Gastroesophageal sphincter (tissue), 3 donors: ENCODE measurements at regions not wholly inside any gene's neighbourhood (a gene's known extent, or its start where the extent isn't known, plus 50 kb on each side); places are given as distances from the start of the nearest gene placed in this dataset.

Experiments used
- EP300 ChIP-seq: sonication (generic); formaldehyde crosslinking; IDR thresholded peaks from one replicate; pipeline ENCODE4 v1.6.1; 2017; ENCODE audit warnings: antibody characterized with exemption, mild to moderate bottlenecking
- POLR2A ChIP-seq, 2 donors: fragments of 450-650 bp; IDR thresholded peaks; one replicate each; pipeline ENCODE4 v1.6.1; 2017; ENCODE audit warnings: antibody characterized with exemption in 2 of 2, mild to moderate bottlenecking in 2 of 2, moderate library complexity in 1 of 2
- POLR2AphosphoS5 ChIP-seq: sonication (generic); formaldehyde crosslinking; IDR thresholded peaks from one replicate; pipeline ENCODE4 v1.6.1; 2017; ENCODE audit warnings: antibody characterized with exemption
- TF ChIP-seq, protein P1 (sequence below), 4 experiments: fragments of 200-600 bp in 2 of 4; fragments of 450-650 bp in 2 of 4; sonication (generic) in 1 of 4; IDR thresholded peaks; one replicate each; pipeline ENCODE4 v1.5.1; 2017 to 2019; ENCODE audit warnings: antibody characterized with exemption in 4 of 4, mild to moderate bottlenecking in 2 of 4, moderate library complexity in 2 of 4

DNA sequence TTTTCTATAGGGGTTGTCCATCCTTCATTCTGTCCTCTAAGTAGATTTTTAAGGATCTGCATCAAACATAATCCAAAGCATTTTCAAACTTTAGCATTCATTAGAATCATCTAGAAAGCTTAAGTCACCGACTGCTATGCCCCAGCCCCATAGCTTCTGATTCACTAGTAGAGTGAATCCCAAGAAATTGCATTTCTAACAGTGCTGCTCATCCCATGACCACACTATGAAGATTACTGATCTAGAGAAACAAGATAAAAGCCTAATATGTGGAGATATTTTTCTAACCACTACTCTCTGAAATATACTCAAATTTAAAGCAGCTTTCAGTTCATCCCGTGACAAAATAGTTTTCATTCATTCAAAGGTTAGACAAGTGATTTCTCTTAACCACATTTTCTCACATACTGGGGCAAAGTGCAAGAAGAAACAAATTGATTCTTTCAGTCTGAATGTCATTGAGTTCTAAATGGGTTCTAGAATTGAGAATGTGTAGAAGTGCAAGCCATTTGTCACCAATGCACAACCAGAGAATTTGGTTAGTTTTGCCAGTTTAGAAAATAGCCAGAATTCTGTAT lies 286.9 kb upstream of the CD180 start:
- TF ChIP-seq, protein P1, sequence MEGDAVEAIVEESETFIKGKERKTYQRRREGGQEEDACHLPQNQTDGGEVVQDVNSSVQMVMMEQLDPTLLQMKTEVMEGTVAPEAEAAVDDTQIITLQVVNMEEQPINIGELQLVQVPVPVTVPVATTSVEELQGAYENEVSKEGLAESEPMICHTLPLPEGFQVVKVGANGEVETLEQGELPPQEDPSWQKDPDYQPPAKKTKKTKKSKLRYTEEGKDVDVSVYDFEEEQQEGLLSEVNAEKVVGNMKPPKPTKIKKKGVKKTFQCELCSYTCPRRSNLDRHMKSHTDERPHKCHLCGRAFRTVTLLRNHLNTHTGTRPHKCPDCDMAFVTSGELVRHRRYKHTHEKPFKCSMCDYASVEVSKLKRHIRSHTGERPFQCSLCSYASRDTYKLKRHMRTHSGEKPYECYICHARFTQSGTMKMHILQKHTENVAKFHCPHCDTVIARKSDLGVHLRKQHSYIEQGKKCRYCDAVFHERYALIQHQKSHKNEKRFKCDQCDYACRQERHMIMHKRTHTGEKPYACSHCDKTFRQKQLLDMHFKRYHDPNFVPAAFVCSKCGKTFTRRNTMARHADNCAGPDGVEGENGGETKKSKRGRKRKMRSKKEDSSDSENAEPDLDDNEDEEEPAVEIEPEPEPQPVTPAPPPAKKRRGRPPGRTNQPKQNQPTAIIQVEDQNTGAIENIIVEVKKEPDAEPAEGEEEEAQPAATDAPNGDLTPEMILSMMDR (IDR thresholded peaks at IDR 0.05): no peak
- TF ChIP-seq POLR2AphosphoS5: no peak
- no peak for TF ChIP-seq EP300
- no peak for TF ChIP-seq POLR2A (IDR thresholded peaks at IDR 0.05)
